ENCODE measurements at regions not wholly inside any gene's neighbourhood (a gene's known extent, or its start where the extent isn't known, plus 50 kb on each side); places are given as distances from the start of the nearest gene placed in this dataset.

GRCh38 chr5:107223066-107223465, 447.7 kb downstream of the EFNA5 start:
- TF ChIP-seq, protein P1, sequence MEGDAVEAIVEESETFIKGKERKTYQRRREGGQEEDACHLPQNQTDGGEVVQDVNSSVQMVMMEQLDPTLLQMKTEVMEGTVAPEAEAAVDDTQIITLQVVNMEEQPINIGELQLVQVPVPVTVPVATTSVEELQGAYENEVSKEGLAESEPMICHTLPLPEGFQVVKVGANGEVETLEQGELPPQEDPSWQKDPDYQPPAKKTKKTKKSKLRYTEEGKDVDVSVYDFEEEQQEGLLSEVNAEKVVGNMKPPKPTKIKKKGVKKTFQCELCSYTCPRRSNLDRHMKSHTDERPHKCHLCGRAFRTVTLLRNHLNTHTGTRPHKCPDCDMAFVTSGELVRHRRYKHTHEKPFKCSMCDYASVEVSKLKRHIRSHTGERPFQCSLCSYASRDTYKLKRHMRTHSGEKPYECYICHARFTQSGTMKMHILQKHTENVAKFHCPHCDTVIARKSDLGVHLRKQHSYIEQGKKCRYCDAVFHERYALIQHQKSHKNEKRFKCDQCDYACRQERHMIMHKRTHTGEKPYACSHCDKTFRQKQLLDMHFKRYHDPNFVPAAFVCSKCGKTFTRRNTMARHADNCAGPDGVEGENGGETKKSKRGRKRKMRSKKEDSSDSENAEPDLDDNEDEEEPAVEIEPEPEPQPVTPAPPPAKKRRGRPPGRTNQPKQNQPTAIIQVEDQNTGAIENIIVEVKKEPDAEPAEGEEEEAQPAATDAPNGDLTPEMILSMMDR (IDR thresholded peaks at IDR 0.05; ENCODE audit: control extremely low read depth, extremely low read depth), result no peak
- DNase-seq, result no peak
- Histone ChIP-seq H3K9me3 (ENCODE audit: control insufficient read depth in 4 of 4, insufficient read depth in 3 of 4, low read length in 3 of 4) (peaks cover 0 to 2% (median 0%) of the 10 kb centered on the region in 4 donors), H3K36me3 (ENCODE audit: control insufficient read depth in 4 of 4, insufficient read depth in 4 of 4, low read length in 4 of 4) (no peaks in the 10 kb centered on the region), H3K4me3 (no peak overlapping the region), H3K27ac (ENCODE audit: low read depth in 1 of 2, low read length in 1 of 2) (no peak overlapping the region), H3K27me3 (ENCODE audit: control insufficient read depth in 3 of 3, insufficient read depth in 3 of 3, low read length in 2 of 3) (no peaks in the 10 kb centered on the region), H3K9ac (ENCODE audit: insufficient read depth in 1 of 2, low read length in 2 of 2) (no peak overlapping the region), H3K4me1 (ENCODE audit: control insufficient read depth in 5 of 5, insufficient read depth in 5 of 5, low read length in 5 of 5) (no peaks in the 10 kb centered on the region)
- 82 to 89% methylated on average over 2 of the region's 2 CpGs for WGBS, 2 donors
- no peak for ATAC-seq (ENCODE audit: insufficient read depth, low FRiP score)

DNA sequence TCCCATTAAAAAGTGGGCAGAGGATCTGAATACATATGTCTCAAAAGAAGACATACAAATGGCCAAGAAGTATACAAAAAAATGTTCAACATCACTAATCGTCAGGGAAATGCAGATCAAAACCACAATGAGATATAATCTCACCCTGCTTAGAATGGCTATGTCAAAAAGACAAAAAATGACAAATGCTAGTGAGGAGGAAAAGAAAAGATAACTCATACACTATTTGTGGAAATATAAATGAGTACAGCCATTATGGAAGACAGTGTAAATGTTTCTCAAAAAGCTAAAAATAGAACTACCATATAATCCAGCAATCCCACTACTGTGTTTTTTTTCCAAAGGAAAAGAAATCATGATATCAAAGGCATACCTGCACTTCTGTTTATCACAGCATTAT, 450.7 kb downstream of the EFNA5 start:
- DNase-seq, result no peak
- peaks cover 0 to 4% (median 0%) of the 10 kb centered on the region in 5 donors for H3K4me1 ChIP-seq (ENCODE audit: control insufficient read depth in 5 of 5, insufficient read depth in 5 of 5, low read length in 5 of 5)
- H3K9ac ChIP-seq (ENCODE audit: insufficient read depth in 1 of 2, low read length in 2 of 2), result no peak overlapping the region
- H3K9me3 ChIP-seq (ENCODE audit: control insufficient read depth in 4 of 4, insufficient read depth in 3 of 4, low read length in 3 of 4), result no peaks in the 10 kb centered on the region
- H3K4me3 ChIP-seq, result no peak overlapping the region
- TF ChIP-seq, protein P1 (IDR thresholded peaks at IDR 0.05; ENCODE audit: control extremely low read depth, extremely low read depth), result no peak
- 21 to 55% methylated on average over 1 of the region's 1 CpG for WGBS, 2 donors
- ATAC-seq (ENCODE audit: insufficient read depth, low FRiP score), result no peak
- H3K36me3 ChIP-seq (ENCODE audit: control insufficient read depth in 4 of 4, insufficient read depth in 4 of 4, low read length in 4 of 4), result no peaks in the 10 kb centered on the region
- no peak overlapping the region for H3K27ac ChIP-seq (ENCODE audit: low read depth in 1 of 2, low read length in 1 of 2)
- H3K27me3 ChIP-seq (ENCODE audit: control insufficient read depth in 3 of 3, insufficient read depth in 3 of 3, low read length in 2 of 3), result no peaks in the 10 kb centered on the region

DNA sequence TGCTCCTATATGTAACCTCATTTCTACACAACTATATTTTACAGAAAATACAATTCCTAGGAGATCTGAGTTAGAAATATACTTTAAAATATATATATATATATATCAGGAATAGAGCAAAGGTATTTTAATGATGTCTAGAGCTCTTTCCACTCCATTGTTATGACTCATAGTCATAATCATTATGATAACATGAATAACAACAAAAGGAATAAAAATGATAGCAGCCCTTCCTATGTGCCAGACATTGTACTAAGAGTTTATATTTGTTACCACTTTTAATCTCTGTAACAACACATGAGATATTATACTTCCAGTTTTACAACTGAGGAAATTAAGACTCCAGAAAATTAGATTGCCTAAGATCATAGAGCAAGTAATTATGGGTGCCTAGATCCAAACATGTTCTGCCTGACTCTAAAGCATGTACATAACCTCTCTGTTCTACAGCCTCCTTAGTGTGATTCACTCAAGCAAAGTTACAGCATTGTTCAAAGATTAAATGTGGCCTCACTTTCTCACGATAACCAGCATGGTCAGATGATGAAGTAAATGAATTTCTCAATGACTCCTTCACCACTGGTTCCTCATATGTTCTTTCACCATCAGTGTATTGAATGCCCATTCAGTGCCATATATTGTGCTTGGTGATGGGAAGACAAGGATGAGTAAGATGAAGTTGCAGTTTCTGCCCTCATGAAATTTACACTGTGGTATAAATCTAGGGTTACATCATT, 452.1 kb downstream of the EFNA5 start:
- 59 to 77% methylated on average over 1 of the region's 1 CpG for WGBS, 2 donors
- TF ChIP-seq, protein P1 (IDR thresholded peaks at IDR 0.05; ENCODE audit: control extremely low read depth, extremely low read depth), result no peak
- ATAC-seq (ENCODE audit: insufficient read depth, low FRiP score) (no peak), DNase-seq (no peak)
- Histone ChIP-seq H3K36me3 (ENCODE audit: control insufficient read depth in 4 of 4, insufficient read depth in 4 of 4, low read length in 4 of 4) (no peaks in the 10 kb centered on the region), H3K9me3 (ENCODE audit: control insufficient read depth in 4 of 4, insufficient read depth in 3 of 4, low read length in 3 of 4) (no peaks in the 10 kb centered on the region), H3K4me1 (ENCODE audit: control insufficient read depth in 5 of 5, insufficient read depth in 5 of 5, low read length in 5 of 5) (peaks cover 0 to 4% (median 0%) of the 10 kb centered on the region in 5 donors), H3K27me3 (ENCODE audit: control insufficient read depth in 3 of 3, insufficient read depth in 3 of 3, low read length in 2 of 3) (no peaks in the 10 kb centered on the region), H3K4me3 (no peak overlapping the region), H3K9ac (ENCODE audit: insufficient read depth in 1 of 2, low read length in 2 of 2) (no peak overlapping the region), H3K27ac (ENCODE audit: low read depth in 1 of 2, low read length in 1 of 2) (peak overlapping the region in 1 of 2 donors; percentile 89)
